ENCODE measurements at regions not wholly inside any gene's neighbourhood (a gene's known extent, or its start where the extent isn't known, plus 50 kb on each side); places are given as distances from the start of the nearest gene placed in this dataset.

DNA sequence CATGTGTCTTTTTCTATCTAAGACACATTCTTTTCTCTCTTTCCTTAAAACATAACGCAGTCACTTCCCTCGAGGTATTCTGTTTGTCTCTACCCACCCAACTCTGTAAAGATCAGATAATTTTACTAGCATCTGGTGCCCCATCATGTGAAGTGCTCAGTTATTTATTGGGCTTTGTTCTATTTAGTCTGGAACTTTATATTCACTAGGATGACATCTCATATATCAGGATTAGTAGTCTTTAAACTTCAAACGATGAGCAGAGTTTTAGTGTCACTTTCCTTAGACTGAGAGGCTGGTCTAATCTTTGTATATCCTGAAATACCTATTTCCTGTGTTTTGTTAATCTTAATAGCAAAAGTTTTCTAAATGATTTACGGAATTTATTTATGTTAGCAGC is 445.5 kb upstream of the NDST3 start:
- TF ChIP-seq, protein P1, sequence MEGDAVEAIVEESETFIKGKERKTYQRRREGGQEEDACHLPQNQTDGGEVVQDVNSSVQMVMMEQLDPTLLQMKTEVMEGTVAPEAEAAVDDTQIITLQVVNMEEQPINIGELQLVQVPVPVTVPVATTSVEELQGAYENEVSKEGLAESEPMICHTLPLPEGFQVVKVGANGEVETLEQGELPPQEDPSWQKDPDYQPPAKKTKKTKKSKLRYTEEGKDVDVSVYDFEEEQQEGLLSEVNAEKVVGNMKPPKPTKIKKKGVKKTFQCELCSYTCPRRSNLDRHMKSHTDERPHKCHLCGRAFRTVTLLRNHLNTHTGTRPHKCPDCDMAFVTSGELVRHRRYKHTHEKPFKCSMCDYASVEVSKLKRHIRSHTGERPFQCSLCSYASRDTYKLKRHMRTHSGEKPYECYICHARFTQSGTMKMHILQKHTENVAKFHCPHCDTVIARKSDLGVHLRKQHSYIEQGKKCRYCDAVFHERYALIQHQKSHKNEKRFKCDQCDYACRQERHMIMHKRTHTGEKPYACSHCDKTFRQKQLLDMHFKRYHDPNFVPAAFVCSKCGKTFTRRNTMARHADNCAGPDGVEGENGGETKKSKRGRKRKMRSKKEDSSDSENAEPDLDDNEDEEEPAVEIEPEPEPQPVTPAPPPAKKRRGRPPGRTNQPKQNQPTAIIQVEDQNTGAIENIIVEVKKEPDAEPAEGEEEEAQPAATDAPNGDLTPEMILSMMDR (IDR thresholded peaks at IDR 0.05 in 2 of 3, conservative IDR thresholded peaks at IDR 0.05 in 1 of 3; ENCODE audit: borderline replicate concordance in 1 of 3, insufficient read depth in 1 of 3, low read depth in 2 of 3, low read length in 2 of 3) = no peak
- TF ChIP-seq EZH2 (IDR thresholded peaks at IDR 0.05) (no peak), POLR2A (IDR thresholded peaks at IDR 0.05; ENCODE audit: borderline replicate concordance, extremely low read depth, insufficient read depth, insufficient read length) (no peak), EZH2phosphoT487 (IDR thresholded peaks at IDR 0.05; ENCODE audit: borderline replicate concordance) (no peak), EGR1 (IDR thresholded peaks at IDR 0.05; ENCODE audit: low read depth) (no peak), JUND (IDR thresholded peaks at IDR 0.05) (no peak), FOSL1 (IDR thresholded peaks at IDR 0.05; ENCODE audit: low read depth) (no peak), POLR2AphosphoS5 (IDR thresholded peaks at IDR 0.05; ENCODE audit: low read depth, low read length) (no peak), SIN3A (IDR thresholded peaks at IDR 0.05; ENCODE audit: low read depth) (no peak), SP1 (IDR thresholded peaks at IDR 0.05; ENCODE audit: low read depth) (no peak)
- TF ChIP-seq, protein P2, sequence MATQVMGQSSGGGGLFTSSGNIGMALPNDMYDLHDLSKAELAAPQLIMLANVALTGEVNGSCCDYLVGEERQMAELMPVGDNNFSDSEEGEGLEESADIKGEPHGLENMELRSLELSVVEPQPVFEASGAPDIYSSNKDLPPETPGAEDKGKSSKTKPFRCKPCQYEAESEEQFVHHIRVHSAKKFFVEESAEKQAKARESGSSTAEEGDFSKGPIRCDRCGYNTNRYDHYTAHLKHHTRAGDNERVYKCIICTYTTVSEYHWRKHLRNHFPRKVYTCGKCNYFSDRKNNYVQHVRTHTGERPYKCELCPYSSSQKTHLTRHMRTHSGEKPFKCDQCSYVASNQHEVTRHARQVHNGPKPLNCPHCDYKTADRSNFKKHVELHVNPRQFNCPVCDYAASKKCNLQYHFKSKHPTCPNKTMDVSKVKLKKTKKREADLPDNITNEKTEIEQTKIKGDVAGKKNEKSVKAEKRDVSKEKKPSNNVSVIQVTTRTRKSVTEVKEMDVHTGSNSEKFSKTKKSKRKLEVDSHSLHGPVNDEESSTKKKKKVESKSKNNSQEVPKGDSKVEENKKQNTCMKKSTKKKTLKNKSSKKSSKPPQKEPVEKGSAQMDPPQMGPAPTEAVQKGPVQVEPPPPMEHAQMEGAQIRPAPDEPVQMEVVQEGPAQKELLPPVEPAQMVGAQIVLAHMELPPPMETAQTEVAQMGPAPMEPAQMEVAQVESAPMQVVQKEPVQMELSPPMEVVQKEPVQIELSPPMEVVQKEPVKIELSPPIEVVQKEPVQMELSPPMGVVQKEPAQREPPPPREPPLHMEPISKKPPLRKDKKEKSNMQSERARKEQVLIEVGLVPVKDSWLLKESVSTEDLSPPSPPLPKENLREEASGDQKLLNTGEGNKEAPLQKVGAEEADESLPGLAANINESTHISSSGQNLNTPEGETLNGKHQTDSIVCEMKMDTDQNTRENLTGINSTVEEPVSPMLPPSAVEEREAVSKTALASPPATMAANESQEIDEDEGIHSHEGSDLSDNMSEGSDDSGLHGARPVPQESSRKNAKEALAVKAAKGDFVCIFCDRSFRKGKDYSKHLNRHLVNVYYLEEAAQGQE (IDR thresholded peaks at IDR 0.05; ENCODE audit: low read depth) = no peak

All from HCT116 (cell line).